Prostate gland (tissue), 2 donors: ENCODE measurements at regions not wholly inside any gene's neighbourhood (a gene's known extent, or its start where the extent isn't known, plus 50 kb on each side); places are given as distances from the start of the nearest gene placed in this dataset.

ENCODE experiments used
- DNase-seq: peaks from one replicate; pipeline ENCODE4 v3.0.0-alpha.2; 2019; ENCODE audit warnings: low spot score
- H3K27ac ChIP-seq, 2 donors: fragments of 200-600 bp; sonication (generic); 2 replicates each; pipeline ENCODE4 v1.5.1; 2017 to 2019
- H3K27me3 ChIP-seq: fragments of 200-600 bp; sonication (generic); replicated peaks from 2 replicates; pipeline ENCODE4 v1.5.1; 2019; ENCODE audit not compliant: insufficient read depth
- H3K36me3 ChIP-seq, 2 donors: fragments of 200-600 bp; sonication (generic); 1 replicate in 1 of 2; 2 replicates in 1 of 2; pipeline versions ENCODE4 v1.5.1 to v1.8.1; 2017 to 2019
- H3K4me1 ChIP-seq: fragments of 200-600 bp; sonication (generic); replicated peaks from 2 replicates; pipeline ENCODE4 v1.5.1; 2019
- H3K4me3 ChIP-seq, 2 donors: fragments of 200-600 bp; sonication (generic); 2 replicates each; pipeline ENCODE4 v1.5.1; 2017 to 2019
- H3K9me3 ChIP-seq: fragments of 200-600 bp; sonication (generic); 2 replicates; pipeline ENCODE4 v1.5.1; 2017
- POLR2A ChIP-seq: fragments of 450-650 bp; IDR thresholded peaks from one replicate; pipeline ENCODE4 v1.6.1; 2016; ENCODE audit warnings: antibody characterized with exemption, mild to moderate bottlenecking
- POLR2AphosphoS5 ChIP-seq: sonication (generic); formaldehyde crosslinking; IDR thresholded peaks from one replicate; pipeline ENCODE4 v1.6.1; 2017; ENCODE audit warnings: antibody characterized with exemption
- WGBS: methylation state at CpG from one replicate; pipeline ENCODE4 v1.1.5; 2018; 5-methylcytosine and 5-hydroxymethylcytosine counted together
- intact Hi-C: fragments of 100-400 bp; cut with DNase I; formaldehyde crosslinking; loops from one replicate; pipeline ENCODE4 v1.14.2; 2022
- TF ChIP-seq, protein P1 (sequence below), 4 experiments: fragments of 200-600 bp in 2 of 4; fragments of 450-650 bp in 2 of 4; sonication (generic) in 2 of 4; IDR thresholded peaks; 1 replicate in 3 of 4; 2 replicates in 1 of 4; pipeline ENCODE4 v1.5.1; 2016 to 2019; ENCODE audit warnings: antibody characterized with exemption in 4 of 4, mild to moderate bottlenecking in 2 of 4, moderate library complexity in 2 of 4

DNA sequence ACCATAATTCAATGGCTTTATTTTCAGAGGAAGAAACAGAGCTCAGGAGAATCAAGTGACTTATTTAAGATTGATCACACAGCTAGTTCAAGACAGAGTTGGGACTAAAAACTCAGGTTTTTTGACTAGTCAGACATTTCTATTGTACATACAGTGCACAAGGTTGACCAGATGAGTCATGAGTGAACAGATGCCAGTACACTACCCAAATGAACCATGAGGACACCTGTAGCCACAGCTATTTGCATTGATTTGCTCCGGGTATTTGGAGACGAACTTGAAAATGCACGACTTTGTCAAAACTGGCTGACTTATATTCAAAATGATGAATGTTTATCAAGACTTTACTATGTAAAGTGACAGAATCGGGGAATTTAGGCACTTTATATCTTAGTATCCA lies 161.7 kb upstream of the ST6GALNAC5 start:
- Histone ChIP-seq H3K9me3 (no peaks in the 10 kb centered on the region), H3K4me3 (no peak overlapping the region), H3K27ac (no peak overlapping the region), H3K36me3 (no peaks in the 10 kb centered on the region), H3K4me1 (no peaks in the 10 kb centered on the region), H3K27me3 (no peaks in the 10 kb centered on the region)
- DNase-seq = no peak
- no peak for TF ChIP-seq POLR2AphosphoS5
- TF ChIP-seq, protein P1, sequence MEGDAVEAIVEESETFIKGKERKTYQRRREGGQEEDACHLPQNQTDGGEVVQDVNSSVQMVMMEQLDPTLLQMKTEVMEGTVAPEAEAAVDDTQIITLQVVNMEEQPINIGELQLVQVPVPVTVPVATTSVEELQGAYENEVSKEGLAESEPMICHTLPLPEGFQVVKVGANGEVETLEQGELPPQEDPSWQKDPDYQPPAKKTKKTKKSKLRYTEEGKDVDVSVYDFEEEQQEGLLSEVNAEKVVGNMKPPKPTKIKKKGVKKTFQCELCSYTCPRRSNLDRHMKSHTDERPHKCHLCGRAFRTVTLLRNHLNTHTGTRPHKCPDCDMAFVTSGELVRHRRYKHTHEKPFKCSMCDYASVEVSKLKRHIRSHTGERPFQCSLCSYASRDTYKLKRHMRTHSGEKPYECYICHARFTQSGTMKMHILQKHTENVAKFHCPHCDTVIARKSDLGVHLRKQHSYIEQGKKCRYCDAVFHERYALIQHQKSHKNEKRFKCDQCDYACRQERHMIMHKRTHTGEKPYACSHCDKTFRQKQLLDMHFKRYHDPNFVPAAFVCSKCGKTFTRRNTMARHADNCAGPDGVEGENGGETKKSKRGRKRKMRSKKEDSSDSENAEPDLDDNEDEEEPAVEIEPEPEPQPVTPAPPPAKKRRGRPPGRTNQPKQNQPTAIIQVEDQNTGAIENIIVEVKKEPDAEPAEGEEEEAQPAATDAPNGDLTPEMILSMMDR (IDR thresholded peaks at IDR 0.05) = no peak
- TF ChIP-seq POLR2A = no peak
- intact Hi-C loops = no loop called here
- WGBS = 70% methylated on average over 4 of the region's 4 CpGs

DNA sequence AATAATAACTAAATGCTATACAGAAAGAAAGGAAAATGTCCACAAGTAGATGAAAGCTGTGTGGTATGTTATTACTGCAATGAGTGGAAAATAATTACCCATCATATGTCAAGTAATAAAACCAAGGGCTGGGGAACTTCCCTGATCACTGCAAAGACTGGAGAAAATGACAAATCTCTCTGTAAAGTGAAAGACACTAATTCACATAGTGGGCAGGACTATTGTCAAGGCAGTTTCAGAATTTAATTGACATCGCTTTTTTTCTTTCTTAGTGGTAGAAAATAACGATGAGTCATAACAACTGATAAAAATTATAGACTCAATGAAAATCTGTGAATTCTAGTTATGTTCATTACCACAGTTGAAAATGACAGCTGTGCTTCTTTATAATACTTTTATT lies 153.7 kb upstream of the ST6GALNAC5 start:
- Histone ChIP-seq H3K4me1 (no peaks in the 10 kb centered on the region), H3K9me3 (no peaks in the 10 kb centered on the region), H3K36me3 (no peaks in the 10 kb centered on the region), H3K27ac (no peak overlapping the region), H3K27me3 (no peaks in the 10 kb centered on the region), H3K4me3 (no peak overlapping the region)
- DNase-seq = no peak
- 80% methylated on average over 2 of the region's 2 CpGs for WGBS
- intact Hi-C loops = no loop called here
- no peak for TF ChIP-seq POLR2AphosphoS5
- TF ChIP-seq, protein P1 (IDR thresholded peaks at IDR 0.05) = no peak
- no peak for TF ChIP-seq POLR2A

DNA sequence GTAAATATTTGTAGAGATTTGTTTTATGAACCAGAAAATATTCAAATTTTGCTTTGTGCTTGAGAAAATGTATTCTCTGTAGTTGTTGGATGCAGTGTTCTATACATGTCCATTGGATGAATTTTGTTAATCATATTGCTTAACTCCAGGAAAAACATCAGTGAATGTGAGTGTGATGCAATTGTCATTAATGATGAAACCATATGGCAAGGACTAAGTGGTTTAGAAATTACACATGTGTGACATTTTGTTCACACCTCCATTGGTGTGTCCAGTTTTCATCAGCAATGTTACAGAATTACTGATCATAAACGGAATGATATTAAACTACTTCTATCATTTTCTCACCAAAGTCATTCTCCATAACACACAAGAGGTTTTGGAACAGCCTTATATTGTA lies 151.8 kb upstream of the ST6GALNAC5 start:
- H3K4me3 ChIP-seq = no peak overlapping the region
- DNase-seq = no peak
- H3K27me3 ChIP-seq = no peaks in the 10 kb centered on the region
- intact Hi-C loops = no loop called here
- H3K9me3 ChIP-seq = no peaks in the 10 kb centered on the region
- H3K36me3 ChIP-seq = no peaks in the 10 kb centered on the region
- no peaks in the 10 kb centered on the region for H3K4me1 ChIP-seq
- no peak overlapping the region for H3K27ac ChIP-seq
- TF ChIP-seq POLR2A = no peak
- no peak for TF ChIP-seq POLR2AphosphoS5
- TF ChIP-seq, protein P1 (IDR thresholded peaks at IDR 0.05) = no peak
- 73% methylated on average over 1 of the region's 1 CpG for WGBS

DNA sequence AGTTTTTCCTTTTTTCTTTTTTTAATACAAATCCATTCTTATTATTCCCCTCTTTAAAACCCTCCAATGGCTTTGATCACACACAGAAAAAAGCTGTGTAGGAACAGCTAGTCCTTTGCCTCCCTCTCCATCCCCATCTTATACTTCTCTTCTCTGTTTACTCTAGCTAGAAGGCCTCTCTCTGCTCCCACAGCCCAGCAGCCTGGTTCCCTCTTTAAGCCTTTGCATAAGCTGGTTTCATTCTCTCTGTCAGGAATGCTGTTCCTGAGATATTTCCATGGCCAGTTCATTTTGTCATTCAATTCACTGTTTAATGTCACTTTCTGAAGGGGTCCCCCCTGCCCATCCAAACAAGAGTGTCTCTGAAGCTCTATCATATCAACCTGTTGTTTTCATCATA lies 143.3 kb upstream of the ST6GALNAC5 start:
- no peak overlapping the region for H3K4me3 ChIP-seq
- H3K4me1 ChIP-seq = no peaks in the 10 kb centered on the region
- H3K27ac ChIP-seq = no peak overlapping the region
- H3K9me3 ChIP-seq = no peaks in the 10 kb centered on the region
- intact Hi-C loops = no loop called here
- TF ChIP-seq POLR2A (no peak), POLR2AphosphoS5 (no peak)
- TF ChIP-seq, protein P1 (IDR thresholded peaks at IDR 0.05) = no peak
- H3K36me3 ChIP-seq = no peaks in the 10 kb centered on the region
- no peaks in the 10 kb centered on the region for H3K27me3 ChIP-seq
- DNase-seq = no peak

DNA sequence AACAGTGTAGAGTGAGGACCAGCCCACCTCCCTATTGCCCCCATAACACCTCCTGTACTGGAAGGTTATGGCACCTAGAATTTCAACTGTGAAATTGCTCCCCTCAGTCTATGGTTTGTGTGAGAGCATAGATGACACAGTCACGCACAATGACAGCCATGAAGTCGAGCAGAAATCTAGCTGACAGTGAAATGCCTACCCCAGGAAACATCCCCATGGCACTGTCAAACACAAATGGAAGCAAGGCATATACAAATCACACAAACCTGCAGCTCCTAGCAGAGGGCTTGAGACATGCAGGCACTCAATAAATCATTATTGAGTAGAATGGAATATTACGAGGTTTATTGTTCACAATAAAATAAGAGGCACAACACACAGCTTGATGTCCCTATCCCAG lies 142.5 kb upstream of the ST6GALNAC5 start:
- Histone ChIP-seq H3K27me3 (no peaks in the 10 kb centered on the region), H3K27ac (no peak overlapping the region), H3K36me3 (no peaks in the 10 kb centered on the region), H3K9me3 (no peaks in the 10 kb centered on the region), H3K4me3 (no peak overlapping the region), H3K4me1 (no peaks in the 10 kb centered on the region)
- intact Hi-C loops = no loop called here
- no peak for DNase-seq
- TF ChIP-seq POLR2AphosphoS5 (no peak), POLR2A (no peak)
- TF ChIP-seq, protein P1 (IDR thresholded peaks at IDR 0.05) = no peak
- 78% methylated on average over 3 of the region's 3 CpGs for WGBS
